HG03135 (cell line): ENCODE measurements at regions not wholly inside any gene's neighbourhood (a gene's known extent, or its start where the extent isn't known, plus 50 kb on each side); places are given as distances from the start of the nearest gene placed in this dataset.

Experiments used
- ATAC-seq: cut with Tn5 transposase; IDR thresholded peaks from one replicate; pipeline ENCODE4 v1.9.1; 2021; ENCODE audit warnings: mild to moderate bottlenecking, moderate library complexity; ENCODE audit not compliant: unreplicated experiment

DNA sequence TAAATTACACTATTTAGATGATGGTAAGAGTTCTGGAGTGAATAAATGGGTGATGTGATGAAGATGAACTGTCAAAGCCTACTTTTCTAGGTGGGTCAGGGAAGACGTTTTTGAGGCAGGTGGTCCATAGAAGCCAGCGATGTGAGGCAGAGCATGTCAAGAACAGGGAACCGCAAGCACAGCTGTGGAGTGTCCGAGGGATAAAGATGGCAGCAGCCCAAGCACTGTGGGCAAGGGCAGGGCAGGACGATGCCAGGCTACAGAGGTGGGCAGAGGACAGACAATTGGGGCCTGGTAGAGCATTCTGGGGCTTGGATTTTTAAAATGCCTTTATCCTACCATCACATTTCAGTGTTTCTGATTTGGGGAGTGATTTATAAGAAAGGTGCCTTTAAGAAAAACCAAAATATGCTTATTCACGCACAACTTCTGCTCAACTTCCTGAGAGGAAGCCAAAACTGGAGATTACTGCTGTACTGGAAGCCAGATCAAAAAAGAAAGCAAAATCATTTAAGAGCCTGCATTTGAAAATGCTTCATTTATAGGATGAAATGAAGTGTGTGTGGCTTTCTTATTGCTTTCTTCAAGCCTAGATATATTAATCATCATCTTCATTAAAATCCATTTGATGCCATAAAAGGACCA, 119.0 kb upstream of the WDR17 start:
- no peak for ATAC-seq

DNA sequence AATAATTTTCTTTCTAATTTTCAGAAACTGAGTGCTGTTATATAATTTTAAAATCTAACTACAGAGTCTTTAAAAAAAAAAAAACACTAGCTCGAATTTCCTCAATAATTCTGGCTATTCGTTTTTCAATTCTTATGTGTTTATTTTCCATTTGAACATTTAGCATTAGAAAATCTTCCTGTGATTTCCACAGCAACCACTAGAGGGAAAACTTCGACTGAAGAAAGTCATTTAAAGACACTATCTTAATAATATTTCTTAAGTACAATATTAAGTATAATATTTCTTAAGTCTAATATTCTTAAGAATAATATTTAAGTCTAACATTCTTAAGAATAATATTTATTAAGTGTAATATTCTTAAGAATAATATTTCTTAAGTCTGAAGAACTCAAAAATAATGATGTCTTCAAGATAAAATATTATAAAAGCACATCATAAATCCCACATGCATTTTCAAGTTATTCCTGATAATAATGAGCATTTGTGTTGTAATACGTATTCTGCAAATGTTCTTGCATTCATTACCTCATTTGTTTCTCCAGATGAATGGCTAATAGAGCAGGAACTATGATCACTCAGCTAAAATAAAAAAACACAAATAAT, 118.4 kb upstream of the WDR17 start:
- no peak for ATAC-seq

DNA sequence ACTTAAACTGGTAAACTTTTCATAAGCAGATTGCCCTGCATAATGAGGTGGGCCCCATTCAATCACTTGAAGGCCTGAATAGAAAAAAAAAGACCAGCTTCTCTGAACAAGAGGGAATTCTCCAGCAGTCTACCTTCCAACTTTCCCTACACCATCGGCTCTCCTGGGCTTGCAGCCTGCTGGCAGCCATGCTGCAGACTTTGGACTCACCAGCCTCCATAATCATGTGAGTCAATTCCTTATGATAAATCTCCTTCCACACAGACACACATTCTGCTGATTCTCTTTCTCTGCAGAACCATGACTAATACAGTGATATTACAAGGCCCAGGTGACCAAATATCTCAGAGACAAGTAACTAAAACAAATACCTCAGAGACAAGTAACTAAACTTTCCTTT, 113.8 kb upstream of the WDR17 start:
- no peak for ATAC-seq

DNA sequence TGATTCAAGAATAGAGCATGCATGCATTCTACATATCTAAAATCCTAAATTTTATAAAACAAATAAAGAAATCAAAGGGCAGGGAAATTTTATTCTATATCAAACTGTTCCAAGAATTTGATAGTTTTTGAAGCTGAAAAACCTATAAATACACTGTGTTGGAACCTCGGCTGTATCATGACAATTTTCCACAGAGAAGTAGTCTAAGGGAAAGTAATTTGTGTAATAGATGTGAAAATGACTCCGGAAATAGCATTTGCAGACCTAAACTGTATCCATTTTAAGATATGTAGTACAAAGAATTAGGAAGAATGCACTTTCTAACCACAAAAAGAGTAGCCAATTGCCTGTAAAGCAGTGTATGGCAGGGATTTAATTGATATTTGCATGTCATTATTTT, 112.5 kb upstream of the WDR17 start:
- ATAC-seq = no peak

DNA sequence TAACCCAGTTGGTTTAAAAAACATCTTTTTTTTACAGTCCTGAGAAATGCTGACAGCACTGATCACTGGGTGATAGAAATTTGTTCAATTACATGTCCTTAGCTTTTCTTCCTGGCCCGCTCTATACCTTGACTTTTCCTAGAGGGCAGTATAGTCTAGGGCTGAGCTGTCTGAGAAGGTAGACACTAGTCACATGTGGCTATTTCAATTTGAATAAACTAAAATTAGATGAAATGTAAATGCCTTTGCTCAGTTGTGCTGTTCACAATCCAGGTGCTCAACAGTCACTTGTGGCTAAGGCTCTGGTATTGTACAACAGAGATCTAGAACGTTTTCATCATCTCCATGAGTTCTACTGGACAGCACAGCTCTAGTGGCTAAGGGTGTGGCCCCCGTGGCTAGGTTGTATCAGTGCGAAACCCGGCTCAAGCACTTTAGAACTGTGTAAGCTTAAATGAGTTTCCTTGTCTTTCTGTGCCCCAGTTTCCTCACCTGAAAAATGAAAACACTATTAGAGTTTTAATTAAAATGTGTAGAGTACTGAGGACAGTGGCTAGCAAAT, 111.6 kb upstream of the WDR17 start:
- peak; percentile 89 for ATAC-seq

DNA sequence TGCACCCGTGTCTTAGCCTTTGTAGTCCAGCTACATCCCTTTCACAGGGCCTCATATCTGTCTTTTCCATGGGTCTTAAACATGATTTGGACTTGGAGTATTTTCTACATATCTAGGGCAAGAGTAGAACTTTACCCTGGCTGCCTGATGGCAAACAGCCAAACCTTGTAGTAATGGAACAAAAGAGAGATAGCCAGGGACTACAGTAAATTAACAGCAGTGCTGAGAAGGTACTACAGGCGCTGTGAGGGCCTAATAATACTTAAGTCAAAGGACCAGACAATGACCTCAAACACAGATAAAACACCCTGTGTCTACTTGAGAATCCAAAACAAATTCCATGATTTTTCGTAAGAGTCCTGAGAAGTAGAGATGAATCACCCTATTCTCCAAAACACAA, 111.0 kb upstream of the WDR17 start:
- ATAC-seq = no peak

DNA sequence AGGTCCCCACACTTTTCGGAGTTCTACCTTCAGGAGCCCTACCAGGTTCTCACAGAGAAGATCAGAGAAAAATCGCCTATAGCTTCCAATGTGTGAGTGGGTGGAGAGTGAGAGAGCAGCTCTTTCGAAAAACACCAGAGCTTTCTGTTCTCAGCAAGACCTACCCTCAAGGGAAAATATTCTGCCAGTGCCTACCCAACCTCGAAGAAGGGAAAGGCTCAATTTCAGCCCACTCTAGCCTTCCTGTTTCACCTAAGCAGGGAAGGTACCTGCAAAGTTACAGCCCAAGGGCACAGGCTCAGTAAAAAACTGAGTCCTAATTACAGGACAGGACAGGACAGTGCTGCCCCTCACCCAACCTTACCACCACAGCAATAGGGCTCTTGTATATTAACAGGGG, 104.0 kb upstream of the WDR17 start:
- peak; percentile 65 for ATAC-seq

DNA sequence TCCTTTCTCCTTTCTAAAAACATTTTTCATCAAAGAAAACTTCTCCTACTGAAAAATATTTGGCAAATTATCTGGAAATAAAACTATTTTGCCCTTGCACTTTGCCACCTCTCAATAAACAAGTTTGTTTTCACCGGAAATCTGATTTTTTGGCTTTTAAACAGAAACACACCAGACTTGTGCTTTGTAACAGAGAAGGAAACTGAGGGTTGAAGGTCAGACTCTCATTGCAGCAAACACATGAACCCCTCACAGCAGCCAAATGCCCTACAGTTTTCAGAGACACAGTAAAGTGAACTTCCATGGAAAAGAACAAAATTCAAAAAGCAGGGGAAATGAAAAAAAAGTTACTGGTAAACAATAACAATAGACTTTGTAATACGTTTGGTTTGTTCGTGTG, 95.6 kb upstream of the WDR17 start:
- ATAC-seq = no peak

DNA sequence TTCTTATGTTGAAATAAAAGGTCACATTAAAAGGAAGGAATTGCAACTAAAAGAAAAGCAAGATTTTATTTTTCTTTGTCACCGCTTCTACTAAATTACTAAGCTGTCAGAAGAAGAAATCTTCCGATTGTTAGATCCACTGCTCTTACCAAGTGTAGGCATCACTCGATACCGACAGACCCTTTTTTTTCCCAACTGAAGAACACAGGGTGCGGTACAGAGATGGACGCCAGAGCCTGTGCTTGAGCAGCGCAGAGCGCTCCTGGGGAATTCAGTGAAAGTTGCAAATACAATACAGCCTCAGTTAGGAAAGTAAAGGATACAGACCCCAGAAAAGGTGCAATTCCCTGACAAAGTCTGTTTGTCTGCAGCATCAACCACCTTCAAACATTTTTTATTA, 94.9 kb upstream of the WDR17 start:
- ATAC-seq = no peak

DNA sequence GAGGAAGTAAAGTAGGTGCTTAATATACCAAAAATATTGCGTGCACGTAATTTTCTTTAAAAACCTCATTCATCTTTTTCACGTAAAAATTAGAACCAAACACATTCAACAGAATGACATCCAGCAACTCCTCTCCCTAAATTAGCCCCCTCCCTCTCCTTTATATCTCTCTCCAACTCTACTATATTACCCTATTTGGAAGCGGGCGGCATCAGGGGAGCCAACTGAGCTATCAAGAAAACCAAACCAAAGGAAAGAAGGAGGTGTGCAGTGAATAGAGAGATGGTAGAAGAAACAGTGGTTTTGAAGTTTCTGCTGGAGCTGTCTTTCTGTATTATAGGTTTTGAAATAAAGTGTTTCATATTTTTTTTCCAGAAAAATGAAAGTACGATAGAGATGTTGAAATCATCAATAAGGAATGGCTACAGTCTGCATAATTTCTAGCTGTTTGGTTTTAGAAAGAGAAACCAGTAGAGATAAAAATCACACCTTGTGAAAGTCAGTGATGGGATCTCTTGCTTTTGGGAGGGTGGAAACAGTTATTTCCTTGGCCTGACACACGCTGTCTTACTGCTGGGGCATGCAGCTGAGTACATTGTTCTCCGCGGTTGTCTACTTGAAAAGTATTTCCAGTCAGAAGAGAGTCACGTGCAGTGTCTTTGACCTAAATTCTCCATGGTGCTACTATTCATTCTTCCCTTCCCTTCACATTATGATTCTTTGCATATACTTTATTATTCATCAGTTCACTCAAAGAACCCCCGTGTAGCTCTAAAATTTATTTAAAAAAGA, 94.1 kb upstream of the WDR17 start:
- ATAC-seq = no peak

DNA sequence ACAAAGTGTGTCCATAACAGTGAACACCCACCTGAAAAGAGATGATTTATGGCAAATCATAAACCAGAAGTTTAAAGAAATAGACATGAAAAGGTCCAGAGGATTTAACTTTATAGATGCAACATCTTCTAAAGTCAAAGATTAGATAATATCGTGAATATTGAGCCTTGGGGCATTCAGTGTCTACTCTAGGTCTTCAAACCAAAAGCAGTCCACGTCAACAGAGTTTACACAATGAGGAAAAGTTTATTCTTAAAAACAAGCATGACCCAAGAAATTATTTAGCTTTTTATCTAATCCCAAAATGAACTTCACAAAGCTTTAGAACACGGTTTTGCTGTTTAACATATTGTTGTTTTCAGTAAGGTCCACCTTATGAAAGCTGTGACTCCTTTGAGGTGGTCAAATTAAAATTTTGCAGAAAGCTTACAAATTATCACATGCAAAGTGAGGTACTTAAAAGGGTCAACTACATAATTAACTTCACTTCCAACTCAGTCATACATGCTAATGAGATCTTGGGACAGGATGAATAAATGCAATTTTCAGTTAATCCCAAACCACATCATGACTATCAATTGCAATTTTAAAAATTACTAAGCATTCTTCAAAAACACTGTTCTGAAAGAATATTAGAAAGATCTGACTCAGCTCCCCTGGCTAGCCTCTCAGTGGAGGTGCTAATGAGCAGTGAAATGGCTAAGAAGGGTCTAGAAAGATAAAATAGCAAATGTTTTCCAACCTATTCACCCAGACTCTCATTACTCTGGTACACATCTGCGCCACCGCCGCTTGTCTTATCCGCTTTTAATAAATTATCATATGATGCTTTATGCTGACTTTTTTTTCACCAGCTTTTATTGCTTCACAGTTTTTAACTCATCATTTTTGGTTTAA, 92.4 kb upstream of the WDR17 start:
- no peak for ATAC-seq

DNA sequence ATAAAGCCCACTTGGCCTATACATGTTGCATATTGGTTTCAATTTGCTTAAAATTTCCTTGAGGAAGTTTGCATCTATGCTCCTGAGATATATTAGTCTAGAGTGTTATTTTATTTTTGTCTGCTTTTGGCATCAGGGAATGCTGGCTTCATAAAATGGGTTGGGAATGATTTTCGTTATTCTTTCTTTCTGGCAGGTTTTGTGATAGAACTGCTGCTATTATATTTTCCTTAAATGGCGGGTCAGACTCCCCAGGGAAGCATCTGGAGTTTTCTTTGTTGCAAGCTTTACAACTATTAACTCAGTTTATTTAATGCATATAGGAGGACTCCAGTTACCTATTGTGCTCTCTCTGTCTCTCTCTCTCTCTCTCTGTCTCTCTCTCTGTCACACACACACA, 82.0 kb upstream of the WDR17 start:
- ATAC-seq = no peak

DNA sequence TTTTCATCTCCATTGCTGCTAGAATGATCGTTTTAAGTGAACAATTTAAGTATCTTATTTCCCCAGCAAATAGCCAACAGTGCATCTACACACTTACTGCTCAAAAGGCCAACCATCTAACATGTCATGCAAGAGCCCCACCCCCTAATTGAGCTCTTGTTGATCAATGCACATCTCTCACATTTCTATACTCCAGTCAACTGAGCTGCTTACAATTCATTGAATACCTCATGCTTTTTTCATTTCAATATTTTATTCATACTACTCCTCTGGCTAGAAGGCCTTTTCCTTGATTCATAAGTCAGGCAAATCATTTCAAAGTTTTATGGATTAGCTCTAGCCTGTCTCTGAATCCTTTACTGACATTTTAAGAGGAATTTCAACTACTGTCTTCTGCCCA, 79.0 kb upstream of the WDR17 start:
- no peak for ATAC-seq

DNA sequence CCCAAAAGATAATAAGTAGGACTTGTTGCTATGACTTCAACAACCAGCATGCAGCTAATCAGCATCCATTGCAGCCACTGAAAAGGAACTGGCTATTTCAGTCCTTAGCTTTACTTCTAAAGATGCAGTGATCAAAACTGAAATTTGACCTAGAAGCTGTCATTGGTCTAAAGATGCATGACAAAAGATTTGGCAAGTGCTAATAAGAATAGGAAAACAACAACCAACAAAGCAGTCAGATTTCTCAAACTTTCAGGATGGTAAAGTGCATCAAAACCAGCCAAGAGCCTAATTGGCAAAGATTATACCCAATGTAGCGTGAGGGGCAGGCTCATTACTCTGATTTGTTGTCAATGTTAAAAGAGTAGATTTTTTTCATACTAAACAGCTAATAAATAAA, 77.1 kb upstream of the WDR17 start:
- ATAC-seq = no peak

DNA sequence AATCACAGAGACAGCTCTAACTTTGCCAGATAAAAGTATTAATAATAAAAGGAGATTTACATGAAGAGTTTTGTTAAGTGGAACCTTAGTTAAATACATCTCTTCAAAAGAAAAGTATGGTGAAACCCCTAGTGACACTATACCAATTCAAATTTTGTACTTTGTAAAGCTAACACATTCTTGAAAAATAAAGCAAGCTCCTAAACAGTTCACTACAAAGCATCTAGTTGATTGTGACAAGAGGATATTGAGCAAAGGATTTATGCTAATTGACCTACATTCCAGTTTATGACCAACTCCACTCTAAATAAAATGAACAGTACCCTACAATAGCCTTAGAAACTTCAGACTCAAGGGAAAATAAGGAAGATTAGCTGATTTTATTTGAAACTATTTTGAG, 69.4 kb upstream of the WDR17 start:
- ATAC-seq = no peak

DNA sequence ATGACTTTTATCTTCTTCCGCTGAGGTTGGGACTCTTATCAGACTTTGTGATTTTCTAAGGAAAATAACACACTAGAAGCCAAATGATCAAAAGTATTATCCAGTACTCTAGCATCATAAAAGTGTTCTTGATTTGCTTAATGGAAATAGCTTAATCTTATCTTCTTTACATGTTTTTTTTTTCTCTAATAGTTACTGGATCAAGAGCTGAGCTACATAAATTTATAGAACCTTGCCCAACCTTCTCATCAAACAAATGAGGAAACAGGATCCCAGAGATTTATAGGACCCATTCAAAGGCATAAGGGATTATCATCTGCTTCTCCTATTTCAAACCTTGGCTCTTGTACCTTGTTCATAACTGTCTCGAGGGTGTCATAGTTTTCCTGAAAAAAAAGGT, 68.3 kb upstream of the WDR17 start:
- ATAC-seq = no peak

DNA sequence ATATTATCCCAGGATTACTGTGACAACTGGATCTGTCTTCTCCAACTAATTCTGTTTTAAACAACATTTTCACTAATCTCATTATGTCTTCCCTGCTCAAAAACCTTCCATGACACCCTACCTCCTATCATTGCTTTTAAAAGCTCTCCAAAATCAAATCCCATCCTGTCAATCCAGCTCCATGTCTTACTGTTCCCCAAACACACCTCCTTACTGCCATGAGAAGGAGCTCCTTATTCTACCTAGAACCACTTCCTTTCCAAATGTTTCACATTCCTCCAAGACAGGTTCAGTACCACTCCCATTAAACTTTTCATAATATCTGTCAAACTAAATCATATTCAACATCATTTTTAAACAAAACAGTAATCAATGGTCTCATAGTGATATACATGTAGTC, 66.9 kb upstream of the WDR17 start:
- no peak for ATAC-seq

DNA sequence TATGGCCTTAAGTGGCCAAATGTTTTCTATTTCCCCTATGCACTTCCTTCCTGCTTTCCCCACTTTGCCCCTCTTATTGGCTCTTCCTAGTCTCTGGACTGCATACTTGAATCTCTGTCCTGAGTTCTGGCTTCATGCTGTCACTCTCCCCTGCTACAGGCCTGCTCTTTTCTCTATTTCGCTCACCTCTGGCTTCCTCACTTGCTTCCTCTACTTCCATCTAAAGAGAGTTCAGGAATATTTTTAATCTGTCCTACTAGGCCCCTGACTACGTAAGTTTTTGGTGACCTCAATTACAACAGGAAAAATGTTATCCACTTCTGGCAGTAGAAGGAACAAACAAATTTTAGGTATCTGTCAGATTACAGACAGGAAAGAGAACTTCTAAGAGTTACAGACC, 65.7 kb upstream of the WDR17 start:
- no peak for ATAC-seq

DNA sequence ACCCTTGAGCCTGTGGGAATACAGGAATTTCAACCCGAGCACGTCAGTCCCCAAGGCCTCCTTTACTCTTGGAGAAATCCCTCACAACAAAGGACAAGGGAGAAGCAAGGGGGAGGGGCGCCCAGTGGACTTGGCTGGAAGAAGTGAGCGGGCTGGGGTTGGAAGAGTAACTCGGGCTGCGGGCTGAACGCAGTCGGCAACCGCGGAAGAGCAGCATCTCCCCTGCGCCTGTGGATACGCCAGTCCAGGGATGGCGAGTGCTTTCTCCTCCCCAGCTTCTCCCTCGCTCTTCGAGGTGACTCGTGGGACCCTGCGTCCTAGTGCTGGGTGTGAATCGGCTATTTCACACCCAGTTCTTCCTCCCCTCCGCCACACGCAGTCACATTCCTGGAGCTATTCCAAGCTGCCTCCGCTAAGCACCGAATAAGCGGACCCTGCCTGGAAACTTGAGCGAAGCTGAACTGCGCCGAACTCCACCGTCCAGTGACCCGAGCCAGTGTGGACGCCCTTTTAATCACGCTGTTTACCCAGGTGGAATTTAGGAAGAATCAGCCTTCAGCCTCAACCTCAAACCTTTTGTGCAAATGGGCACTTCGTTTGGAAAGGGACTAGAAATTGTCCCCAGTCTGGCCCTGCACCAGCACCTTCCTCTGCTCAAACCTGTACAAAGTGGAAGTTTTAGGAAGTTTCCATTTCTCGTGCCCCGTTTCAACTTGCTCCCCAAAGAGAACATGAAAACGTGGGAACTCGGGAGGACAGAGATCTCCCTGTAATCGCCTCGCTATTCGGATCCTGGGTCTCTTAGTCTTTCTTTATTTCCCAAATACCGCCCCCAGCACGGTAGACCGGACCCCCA, 64.3 kb upstream of the WDR17 start:
- no peak for ATAC-seq

DNA sequence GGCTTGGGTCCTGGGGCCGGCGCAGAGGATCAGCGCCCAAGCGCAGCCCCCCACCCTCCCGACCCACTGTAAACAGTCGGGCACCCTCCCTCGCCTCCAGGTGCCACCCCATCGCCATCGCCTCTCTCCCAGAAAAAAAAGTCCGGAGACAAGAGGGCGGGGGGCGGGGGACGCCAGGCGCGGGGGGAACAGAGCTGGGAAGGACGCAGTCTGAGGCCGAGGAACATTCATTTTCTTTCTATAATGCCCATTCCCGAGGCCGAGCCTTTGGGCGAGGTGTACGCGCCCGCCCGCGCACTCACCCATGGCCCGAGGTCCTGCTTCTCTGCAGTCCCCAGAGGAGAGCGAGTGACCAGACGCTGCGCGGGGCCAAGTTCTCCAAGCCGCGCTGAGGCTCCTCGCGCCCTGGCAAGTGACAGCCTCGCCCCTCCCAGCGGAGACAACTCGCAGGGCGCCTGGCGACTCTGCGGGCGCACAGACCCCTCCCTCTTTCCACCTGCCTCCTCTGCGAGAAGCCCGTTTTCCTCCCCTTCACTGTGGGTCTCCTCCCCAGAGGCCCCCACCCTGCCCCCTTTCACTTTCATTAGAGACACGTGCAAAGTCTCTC, 63.5 kb upstream of the WDR17 start:
- ATAC-seq = peak; percentile 62
